ENCODE measurements at regions not wholly inside any gene's neighbourhood (a gene's known extent, or its start where the extent isn't known, plus 50 kb on each side); places are given as distances from the start of the nearest gene placed in this dataset.
"Not testable (repeated sequence)": the region's sequence is repeated elsewhere in the genome, so short reads cannot be mapped to it uniquely, and the experiment has no call there.

DNA sequence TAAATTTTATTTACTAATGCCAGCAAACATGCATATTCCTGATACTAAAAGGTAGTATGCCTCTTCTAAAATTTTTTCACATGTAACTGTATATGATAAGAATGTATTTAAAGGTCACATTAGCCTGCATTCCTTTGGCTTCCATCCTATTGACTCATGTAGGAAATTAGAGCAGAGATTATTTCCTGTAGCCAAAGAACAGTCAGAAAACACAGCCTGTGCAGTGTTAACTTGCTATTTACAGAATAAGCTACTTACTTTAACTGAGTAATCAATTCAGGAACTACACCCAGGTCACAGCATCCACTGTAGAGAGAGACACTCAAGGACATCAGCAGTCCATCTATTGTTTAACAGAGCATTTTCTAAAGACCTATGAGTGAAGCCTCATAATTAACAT, 154.5 kb upstream of the ADGRL4 start:
- no peaks in the 10 kb centered on the region for H3K9me3 ChIP-seq
- no peak for DNase-seq
- no peaks in the 10 kb centered on the region for H3K36me3 ChIP-seq
- no peaks in the 10 kb centered on the region for H3K4me1 ChIP-seq
- no peaks in the 10 kb centered on the region for H3K27me3 ChIP-seq
- TF ChIP-seq, protein P1, sequence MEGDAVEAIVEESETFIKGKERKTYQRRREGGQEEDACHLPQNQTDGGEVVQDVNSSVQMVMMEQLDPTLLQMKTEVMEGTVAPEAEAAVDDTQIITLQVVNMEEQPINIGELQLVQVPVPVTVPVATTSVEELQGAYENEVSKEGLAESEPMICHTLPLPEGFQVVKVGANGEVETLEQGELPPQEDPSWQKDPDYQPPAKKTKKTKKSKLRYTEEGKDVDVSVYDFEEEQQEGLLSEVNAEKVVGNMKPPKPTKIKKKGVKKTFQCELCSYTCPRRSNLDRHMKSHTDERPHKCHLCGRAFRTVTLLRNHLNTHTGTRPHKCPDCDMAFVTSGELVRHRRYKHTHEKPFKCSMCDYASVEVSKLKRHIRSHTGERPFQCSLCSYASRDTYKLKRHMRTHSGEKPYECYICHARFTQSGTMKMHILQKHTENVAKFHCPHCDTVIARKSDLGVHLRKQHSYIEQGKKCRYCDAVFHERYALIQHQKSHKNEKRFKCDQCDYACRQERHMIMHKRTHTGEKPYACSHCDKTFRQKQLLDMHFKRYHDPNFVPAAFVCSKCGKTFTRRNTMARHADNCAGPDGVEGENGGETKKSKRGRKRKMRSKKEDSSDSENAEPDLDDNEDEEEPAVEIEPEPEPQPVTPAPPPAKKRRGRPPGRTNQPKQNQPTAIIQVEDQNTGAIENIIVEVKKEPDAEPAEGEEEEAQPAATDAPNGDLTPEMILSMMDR (IDR thresholded peaks at IDR 0.05), result no peak
- no peak for TF ChIP-seq POLR2A (IDR thresholded peaks at IDR 0.05)
- TF ChIP-seq POLR2AphosphoS5 (IDR thresholded peaks at IDR 0.05), result no peak
- no peak for TF ChIP-seq EP300 (IDR thresholded peaks at IDR 0.05)
- H3K4me3 ChIP-seq, result no peak overlapping the region
- no peak overlapping the region for H3K27ac ChIP-seq
- intact Hi-C loops (cut with DNase I), result no loop called here

DNA sequence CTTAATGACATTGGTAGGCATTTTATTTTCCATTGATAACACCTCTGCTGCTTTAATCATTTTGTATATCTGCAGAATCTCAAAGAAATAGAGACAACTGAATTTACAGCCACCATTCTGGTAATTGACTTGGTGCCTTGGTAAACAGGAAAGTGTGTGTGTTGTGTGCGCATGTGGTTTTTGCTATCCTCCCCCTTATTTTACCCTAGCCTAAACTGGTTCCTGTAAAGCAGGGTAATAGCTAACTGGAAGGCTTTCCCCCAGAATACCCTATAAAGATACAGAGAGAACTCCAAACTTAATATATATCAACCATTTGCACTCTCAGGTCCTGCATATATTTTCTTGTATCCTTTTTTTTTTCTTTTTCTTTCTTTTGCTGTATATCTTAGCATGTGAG, 149.5 kb upstream of the ADGRL4 start:
- no peaks in the 10 kb centered on the region for H3K36me3 ChIP-seq
- H3K4me3 ChIP-seq, result no peak overlapping the region
- no peaks in the 10 kb centered on the region for H3K9me3 ChIP-seq
- no peak overlapping the region for H3K27ac ChIP-seq
- intact Hi-C loops (cut with DNase I), result no loop called here
- H3K27me3 ChIP-seq, result no peaks in the 10 kb centered on the region
- WGBS, 2 donors, result 38 to 69% methylated on average over 1 of the region's 1 CpG
- TF ChIP-seq, protein P1 (IDR thresholded peaks at IDR 0.05), result no peak
- TF ChIP-seq POLR2A (IDR thresholded peaks at IDR 0.05) (no peak), EP300 (IDR thresholded peaks at IDR 0.05) (no peak), POLR2AphosphoS5 (IDR thresholded peaks at IDR 0.05) (no peak)
- H3K4me1 ChIP-seq, result no peaks in the 10 kb centered on the region
- no peak for DNase-seq

DNA sequence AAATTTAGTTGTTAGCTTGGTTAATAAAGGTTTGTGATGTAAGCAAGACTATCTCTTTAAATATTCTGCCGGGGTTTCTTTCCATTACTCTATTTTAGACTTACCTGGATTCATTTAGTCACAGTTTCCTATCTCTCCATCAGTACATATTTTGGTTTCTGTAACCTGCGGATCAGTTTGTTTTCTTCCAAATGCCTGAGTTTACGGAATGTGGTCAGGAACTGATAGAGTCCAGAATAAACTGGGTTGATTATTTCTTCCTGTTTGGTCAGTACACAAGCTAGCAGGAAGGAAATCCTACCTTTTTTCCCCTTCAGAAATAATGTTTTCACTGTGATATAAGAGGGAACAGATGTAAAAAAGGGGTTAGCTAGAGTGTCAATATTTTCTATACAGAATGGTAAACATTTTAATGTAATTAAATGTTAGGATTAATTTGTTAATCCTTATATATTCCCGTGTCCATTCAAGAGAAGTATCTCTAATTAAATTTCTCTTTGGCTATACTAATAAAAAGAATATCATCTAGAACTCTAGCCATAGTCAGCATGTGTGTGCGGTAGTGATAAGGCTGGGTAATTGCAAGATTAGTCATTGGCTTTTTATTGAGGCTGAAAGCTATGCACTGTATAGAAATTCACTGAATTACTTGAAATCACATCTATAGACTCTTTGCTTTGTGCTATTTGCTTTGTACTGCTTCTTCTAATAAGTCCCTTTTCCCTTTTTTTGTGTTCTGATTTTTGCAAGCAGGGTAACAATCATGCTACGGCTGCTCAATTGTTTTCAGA, 144.7 kb upstream of the ADGRL4 start:
- Histone ChIP-seq H3K27me3 (no peaks in the 10 kb centered on the region), H3K36me3 (no peaks in the 10 kb centered on the region), H3K4me3 (no peak overlapping the region), H3K27ac (no peak overlapping the region), H3K4me1 (no peaks in the 10 kb centered on the region), H3K9me3 (no peaks in the 10 kb centered on the region)
- TF ChIP-seq EP300 (IDR thresholded peaks at IDR 0.05), result no peak
- no peak for TF ChIP-seq POLR2AphosphoS5 (IDR thresholded peaks at IDR 0.05)
- no peak for TF ChIP-seq POLR2A (IDR thresholded peaks at IDR 0.05)
- TF ChIP-seq, protein P1 (IDR thresholded peaks at IDR 0.05), result no peak
- WGBS, 2 donors, result 59 to 73% methylated on average over 6 of the region's 6 CpGs
- intact Hi-C loops (cut with DNase I), result no loop called here
- DNase-seq, result no peak

DNA sequence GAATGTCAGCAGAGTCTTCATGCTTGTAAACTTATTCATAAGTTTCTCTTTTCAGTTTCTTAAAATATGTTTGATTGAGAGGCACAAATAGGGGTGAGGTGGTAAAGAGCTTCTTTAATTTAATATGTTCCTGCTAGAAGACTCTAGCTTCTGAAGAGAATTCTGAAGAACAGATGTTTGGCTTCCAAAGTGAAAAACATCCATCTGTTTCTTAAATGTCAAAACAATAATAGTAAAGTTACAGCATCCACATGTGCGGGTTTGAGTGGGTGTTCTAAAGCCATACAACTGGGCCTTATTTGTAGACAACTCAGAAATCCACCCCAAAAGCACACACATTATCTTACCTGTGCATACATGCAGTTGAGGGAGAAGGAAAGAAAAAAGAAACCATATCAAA, 144.0 kb upstream of the ADGRL4 start:
- no peaks in the 10 kb centered on the region for H3K27me3 ChIP-seq
- DNase-seq, result no peak
- WGBS, 2 donors, result 61 to 66% methylated on average over 1 of the region's 1 CpG
- TF ChIP-seq POLR2AphosphoS5 (IDR thresholded peaks at IDR 0.05), result no peak
- TF ChIP-seq, protein P1 (IDR thresholded peaks at IDR 0.05), result no peak
- no peak for TF ChIP-seq POLR2A (IDR thresholded peaks at IDR 0.05)
- no peaks in the 10 kb centered on the region for H3K9me3 ChIP-seq
- no peaks in the 10 kb centered on the region for H3K4me1 ChIP-seq
- H3K4me3 ChIP-seq, result no peak overlapping the region
- no peak overlapping the region for H3K27ac ChIP-seq
- intact Hi-C loops (cut with DNase I), result no loop called here
- no peaks in the 10 kb centered on the region for H3K36me3 ChIP-seq

DNA sequence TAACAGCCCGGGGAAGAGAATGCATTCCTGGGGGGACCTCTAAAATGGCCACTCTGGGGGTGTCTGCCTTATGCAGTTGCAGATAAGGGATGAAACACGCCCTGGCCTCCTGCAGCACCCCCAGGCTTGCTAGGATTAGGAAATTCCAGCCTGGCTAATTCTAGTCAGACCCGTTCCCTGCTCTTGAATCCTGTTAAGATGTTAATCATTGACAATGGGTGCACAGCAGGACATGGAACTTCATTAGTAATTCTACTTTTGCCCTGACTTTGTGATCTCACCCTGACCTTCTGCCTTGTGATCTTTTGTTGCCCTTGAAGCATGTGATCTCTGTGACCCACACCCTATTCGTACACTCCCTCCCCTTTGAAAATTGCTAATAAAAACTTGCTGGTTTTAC, 131.7 kb upstream of the ADGRL4 start:
- H3K36me3 ChIP-seq; H3K9me3 ChIP-seq; DNase-seq; intact Hi-C loops (cut with DNase I); H3K4me1 ChIP-seq; H3K4me3 ChIP-seq; H3K27me3 ChIP-seq; H3K27ac ChIP-seq: not testable (repeated sequence)
- WGBS, 2 donors, result 56 to 78% methylated on average over 4 of the region's 4 CpGs

Measured in sigmoid colon (tissue), 6 donors.